ENCODE measurements at regions not wholly inside any gene's neighbourhood (a gene's known extent, or its start where the extent isn't known, plus 50 kb on each side); places are given as distances from the start of the nearest gene placed in this dataset.

DNA sequence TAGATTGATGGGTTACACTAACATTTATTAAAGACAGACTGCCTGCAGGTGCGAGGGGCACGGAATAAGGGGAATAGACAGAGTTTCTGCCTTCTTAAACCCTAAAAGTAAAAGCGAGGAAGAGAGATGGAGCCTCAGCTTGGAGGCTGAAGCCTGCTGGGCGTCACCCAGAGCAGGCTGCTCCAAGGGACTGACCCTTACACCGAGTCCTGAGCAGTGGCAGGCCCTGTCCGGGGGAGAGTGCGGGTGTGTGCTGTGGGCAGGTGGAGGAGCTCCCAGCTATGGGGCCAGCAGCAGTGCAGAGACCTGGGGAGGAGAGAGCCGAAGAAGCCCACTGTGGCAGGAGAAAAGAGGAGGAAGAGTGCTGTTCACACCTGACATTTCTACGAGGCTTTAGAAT, 86.4 kb downstream of the SOX1 start:
- TF ChIP-seq, protein P1, sequence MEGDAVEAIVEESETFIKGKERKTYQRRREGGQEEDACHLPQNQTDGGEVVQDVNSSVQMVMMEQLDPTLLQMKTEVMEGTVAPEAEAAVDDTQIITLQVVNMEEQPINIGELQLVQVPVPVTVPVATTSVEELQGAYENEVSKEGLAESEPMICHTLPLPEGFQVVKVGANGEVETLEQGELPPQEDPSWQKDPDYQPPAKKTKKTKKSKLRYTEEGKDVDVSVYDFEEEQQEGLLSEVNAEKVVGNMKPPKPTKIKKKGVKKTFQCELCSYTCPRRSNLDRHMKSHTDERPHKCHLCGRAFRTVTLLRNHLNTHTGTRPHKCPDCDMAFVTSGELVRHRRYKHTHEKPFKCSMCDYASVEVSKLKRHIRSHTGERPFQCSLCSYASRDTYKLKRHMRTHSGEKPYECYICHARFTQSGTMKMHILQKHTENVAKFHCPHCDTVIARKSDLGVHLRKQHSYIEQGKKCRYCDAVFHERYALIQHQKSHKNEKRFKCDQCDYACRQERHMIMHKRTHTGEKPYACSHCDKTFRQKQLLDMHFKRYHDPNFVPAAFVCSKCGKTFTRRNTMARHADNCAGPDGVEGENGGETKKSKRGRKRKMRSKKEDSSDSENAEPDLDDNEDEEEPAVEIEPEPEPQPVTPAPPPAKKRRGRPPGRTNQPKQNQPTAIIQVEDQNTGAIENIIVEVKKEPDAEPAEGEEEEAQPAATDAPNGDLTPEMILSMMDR (IDR thresholded peaks at IDR 0.05; ENCODE audit: unreplicated experiment in 3 of 3): no peak
- Mint-ChIP-seq H3K9me3 (peaks cover 23% of the 10 kb centered on the region), H3K27ac (no peak overlapping the region), H3K36me3 (ENCODE audit: low read depth) (no peaks in the 10 kb centered on the region), H3K4me3 (no peak overlapping the region), H3K27me3 (ENCODE audit: low read depth) (peaks cover 31% of the 10 kb centered on the region), H3K4me1 (no peaks in the 10 kb centered on the region)

DNA sequence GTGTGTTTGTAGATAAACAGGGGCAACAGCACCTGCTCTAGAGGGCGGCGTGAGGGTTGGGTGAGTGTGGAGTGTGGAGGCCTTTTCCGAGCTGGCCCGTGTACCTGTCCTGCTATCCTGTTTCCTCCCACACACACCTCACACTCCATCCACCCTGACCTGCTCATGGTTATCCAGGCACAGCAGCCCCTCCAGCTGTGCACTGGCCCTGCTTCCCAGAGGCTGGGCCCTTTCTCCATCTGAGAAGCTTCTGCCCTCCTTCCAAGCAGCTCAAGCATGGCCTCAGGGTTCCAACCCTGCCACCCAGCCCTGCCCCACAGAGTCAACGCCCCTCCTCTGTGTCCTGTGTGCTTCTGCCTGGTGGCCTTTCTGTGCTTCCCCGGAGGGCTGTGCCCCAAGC, 86.9 kb downstream of the SOX1 start:
- Mint-ChIP-seq H3K27me3 (ENCODE audit: low read depth) (peaks cover 33% of the 10 kb centered on the region), H3K27ac (no peak overlapping the region), H3K36me3 (ENCODE audit: low read depth) (no peaks in the 10 kb centered on the region), H3K9me3 (peaks cover 21% of the 10 kb centered on the region), H3K4me1 (peaks cover 4% of the 10 kb centered on the region), H3K4me3 (no peak overlapping the region)
- TF ChIP-seq, protein P1 (IDR thresholded peaks at IDR 0.05; ENCODE audit: unreplicated experiment in 3 of 3): no peak

DNA sequence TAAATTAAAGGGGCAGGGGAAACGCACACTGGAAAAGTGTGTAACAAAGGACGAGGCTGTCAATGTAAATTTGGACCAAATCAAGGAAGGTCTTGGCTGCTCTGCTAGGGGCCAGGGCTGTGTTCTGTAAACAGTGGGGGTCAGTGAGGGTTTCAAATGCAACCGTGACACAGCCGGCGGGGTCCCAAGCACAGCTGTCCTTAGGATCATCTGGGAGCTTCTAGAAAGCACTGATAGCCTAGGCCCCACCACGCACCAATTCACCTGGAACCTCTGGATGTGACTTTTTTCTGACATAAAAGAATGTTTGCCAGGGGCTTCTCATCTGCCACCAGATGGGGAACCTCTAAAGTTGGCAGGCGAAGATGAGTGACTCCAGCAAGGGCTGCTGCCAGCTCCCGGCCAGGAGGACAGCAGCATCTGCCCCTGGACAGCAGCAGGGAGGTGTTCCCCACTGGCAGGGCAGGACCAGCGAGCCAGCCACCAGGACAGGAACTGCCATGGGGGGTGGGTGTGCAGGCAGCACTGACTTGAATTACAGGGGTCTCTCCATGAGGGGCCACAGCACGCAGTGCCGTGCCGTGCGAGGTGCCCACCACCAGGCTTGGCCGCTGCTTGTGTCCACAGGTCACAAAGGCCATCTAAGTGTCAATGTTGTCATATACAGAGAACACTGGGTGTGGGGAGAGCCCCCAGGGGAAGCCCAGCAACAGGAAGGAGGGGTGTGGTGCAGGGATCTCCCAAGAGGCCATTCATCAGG, 87.5 kb downstream of the SOX1 start:
- no peaks in the 10 kb centered on the region for H3K36me3 Mint-ChIP-seq (ENCODE audit: low read depth)
- H3K4me1 Mint-ChIP-seq: peaks cover 11% of the 10 kb centered on the region
- no peak overlapping the region for H3K27ac Mint-ChIP-seq
- H3K27me3 Mint-ChIP-seq (ENCODE audit: low read depth): peaks cover 34% of the 10 kb centered on the region
- H3K4me3 Mint-ChIP-seq: no peak overlapping the region
- peaks cover 16% of the 10 kb centered on the region for H3K9me3 Mint-ChIP-seq
- TF ChIP-seq, protein P1 (IDR thresholded peaks at IDR 0.05; ENCODE audit: unreplicated experiment in 3 of 3): no peak

DNA sequence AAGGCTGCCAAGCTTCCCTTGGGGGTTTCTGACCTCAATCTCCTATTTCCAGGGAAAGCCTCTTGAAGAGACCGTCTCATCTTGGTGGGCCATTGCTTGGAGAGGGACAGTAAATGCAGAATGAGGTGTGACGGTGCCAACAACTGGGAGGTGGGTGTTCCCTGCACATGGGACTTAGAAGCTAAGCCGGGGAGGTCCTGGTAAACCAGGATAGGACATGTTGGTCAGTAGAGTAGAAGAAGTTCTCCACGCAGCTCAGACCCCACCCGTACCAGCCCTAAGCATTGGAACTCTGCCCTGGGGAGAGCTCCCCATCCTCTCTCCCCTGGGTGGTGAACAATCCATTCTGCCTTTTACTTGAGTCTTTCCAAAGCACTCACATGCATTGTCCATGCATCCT, 92.0 kb downstream of the SOX1 start:
- Mint-ChIP-seq H3K27me3 (ENCODE audit: low read depth) (peaks cover 47% of the 10 kb centered on the region), H3K4me3 (peak overlapping the region in 1 of 3 experiments; percentile 36), H3K9me3 (peaks cover 16% of the 10 kb centered on the region), H3K36me3 (ENCODE audit: low read depth) (no peaks in the 10 kb centered on the region), H3K27ac (peak overlapping the region in 2 of 3 experiments; percentile 26 to 96), H3K4me1 (peaks cover 44% of the 10 kb centered on the region)
- TF ChIP-seq, protein P1 (IDR thresholded peaks at IDR 0.05; ENCODE audit: unreplicated experiment in 3 of 3): no peak

DNA sequence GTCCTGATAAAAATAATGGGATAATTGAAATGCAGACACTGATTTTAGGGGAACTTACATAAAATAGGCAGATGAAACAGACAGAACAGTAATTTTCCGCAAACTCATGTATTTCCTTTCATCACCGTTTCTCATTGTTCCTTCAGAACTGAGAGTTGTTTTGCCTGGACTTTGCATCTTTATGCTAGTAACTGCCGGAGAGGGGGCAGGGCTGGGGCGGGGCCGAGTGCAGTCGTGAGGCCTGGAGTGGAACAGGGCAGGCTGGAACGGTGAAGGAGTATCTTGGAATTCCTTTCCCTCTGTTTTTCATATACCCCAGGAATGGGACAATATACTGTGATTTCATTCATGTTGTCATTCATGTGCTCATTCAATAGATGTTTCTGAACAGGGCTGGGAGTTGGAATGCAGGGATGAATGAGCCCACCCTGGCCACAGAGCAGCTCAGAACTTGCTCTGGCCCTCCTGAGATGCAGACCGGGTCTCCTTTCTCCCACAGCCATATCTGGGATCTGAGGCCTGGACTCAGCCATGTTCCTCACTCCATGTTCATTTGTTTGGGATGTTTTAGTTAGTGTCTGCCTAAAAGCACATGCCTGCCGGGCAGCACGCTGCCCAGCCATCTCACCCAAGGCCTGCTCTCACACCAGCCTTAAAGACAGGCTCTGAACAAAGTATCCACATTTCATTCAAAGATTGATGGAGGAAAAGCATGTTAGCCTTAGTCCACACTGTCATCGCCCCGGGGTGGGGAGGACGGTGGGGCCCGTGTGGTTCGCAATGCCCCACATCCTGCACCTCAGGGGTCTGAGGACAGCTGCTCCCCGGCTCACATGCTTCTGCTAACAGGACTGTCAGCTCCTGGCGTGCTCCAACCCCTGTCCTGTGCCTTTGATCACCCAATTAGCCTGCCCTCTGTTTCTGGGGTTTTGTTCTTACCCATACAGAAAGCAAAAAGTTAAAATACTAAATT, 92.9 kb downstream of the SOX1 start:
- Mint-ChIP-seq H3K36me3 (ENCODE audit: low read depth) (no peaks in the 10 kb centered on the region), H3K27me3 (ENCODE audit: low read depth) (peaks cover 44% of the 10 kb centered on the region), H3K4me1 (peaks cover 44% of the 10 kb centered on the region), H3K27ac (peak overlapping the region; percentile 26 to 96 (median 89)), H3K9me3 (peaks cover 16% of the 10 kb centered on the region), H3K4me3 (peak overlapping the region in 1 of 3 experiments; percentile 56)
- TF ChIP-seq, protein P1 (IDR thresholded peaks at IDR 0.05; ENCODE audit: unreplicated experiment in 3 of 3): no peak

All from nephron (organoid).